Heart left ventricle (tissue), 13 donors: ENCODE measurements at regions not wholly inside any gene's neighbourhood (a gene's known extent, or its start where the extent isn't known, plus 50 kb on each side); places are given as distances from the start of the nearest gene placed in this dataset.

Experiments
- CTCF ChIP-seq, 12 donors: fragments of 200-600 bp; sonication (generic) in 4 of 12; IDR thresholded peaks; one replicate each; pipeline versions ENCODE4 v1.5.0 to v1.8.0; 2018 to 2022; ENCODE audit warnings: antibody characterized with exemption in 12 of 12, mild to moderate bottlenecking in 5 of 12
- POLR2A ChIP-seq, 2 donors: fragments of 450-650 bp; IDR thresholded peaks; one replicate each; pipeline ENCODE4 v1.6.1; 2017; ENCODE audit warnings: antibody characterized with exemption in 2 of 2, mild to moderate bottlenecking in 2 of 2, moderate library complexity in 2 of 2
- donor health status: ischemic (EF 13 %, LVEDD 7.1; RV severe dilation, severe dysfunction).
- donor health status: DM: no; HTN: yes; CAD: no.
- donor health status: DM: no; HTN: no; CAD: no.
- donor health status: ischemic (EF 25% LVEDD 6.9; RV normal size, moderate dysfunction).
- donor health status: ischemic (EF 25% LVEDD 5.7; RV mildly dilated, moderate dysfunction).
- donor health status: ischemic (EF 35%, LVEDD 5.7; RV mildly dilated, moderate dysfunction).
- donor health status: nonischemic (EF 11% LVEDD 7.7; RV severe dilation, severe dysfunction).
- donor health status: DM: yes; HTN: yes; CAD: no.
- donor health status: PGD.
- donor health status: ischemic (EF 29% LVEDD 5.4; RV normal size, mild dysfunction).
- donor health status: nonischemic (EF 23%, LVEDD 6.1; RV moderate dilation, normal function).

GRCh38 chr9:95584176-95584575, 67.4 kb upstream of the PTCH1 start:
- TF ChIP-seq CTCF (IDR thresholded peaks at IDR 0.05) (no peak), POLR2A (IDR thresholded peaks at IDR 0.05) (no peak)
